KMS-11 (cell line): ENCODE measurements at regions not wholly inside any gene's neighbourhood (a gene's known extent, or its start where the extent isn't known, plus 50 kb on each side); places are given as distances from the start of the nearest gene placed in this dataset.

Source experiments
- H2AFZ ChIP-seq: fragments of 200-600 bp; sonication (generic); 2 replicates; pipeline ENCODE4 v1.6.1; 2016; ENCODE audit warnings: antibody characterized with exemption, mixed run types, low read depth
- H3K27ac ChIP-seq: fragments of 200-600 bp; sonication (generic); 2 replicates; pipeline ENCODE4 v1.6.1; 2016; ENCODE audit warnings: mild to moderate bottlenecking, mixed run types
- H3K27me3 ChIP-seq: fragments of 200-600 bp; sonication (generic); 2 replicates; pipeline ENCODE4 v1.6.1; 2017; ENCODE audit warnings: mild to moderate bottlenecking, low read depth, mixed run types, moderate library complexity; ENCODE audit not compliant: insufficient read depth
- H3K36me3 ChIP-seq: fragments of 200-600 bp; sonication (generic); 2 replicates; pipeline ENCODE4 v1.6.1; 2017; ENCODE audit warnings: mild to moderate bottlenecking, mixed run types; ENCODE audit not compliant: insufficient read depth
- H3K4me1 ChIP-seq: fragments of 200-600 bp; sonication (generic); 2 replicates; pipeline ENCODE4 v1.6.1; 2016; ENCODE audit warnings: mild to moderate bottlenecking, low read depth, mixed run types; ENCODE audit not compliant: poor library complexity, severe bottlenecking
- H3K4me2 ChIP-seq: fragments of 200-600 bp; sonication (generic); 2 replicates; pipeline ENCODE4 v1.7.0; 2016; ENCODE audit warnings: mild to moderate bottlenecking, mixed run types
- H3K4me3 ChIP-seq: fragments of 200-600 bp; sonication (generic); IDR thresholded peaks from 2 replicates; pipeline ENCODE4 v1.6.1; 2017; ENCODE audit warnings: low read depth, low read length, mixed read lengths; ENCODE audit not compliant: insufficient read depth
- H3K79me2 ChIP-seq: fragments of 200-600 bp; sonication (generic); 2 replicates; pipeline ENCODE4 v1.6.1; 2016; ENCODE audit warnings: low read depth, mixed run types; ENCODE audit not compliant: insufficient read depth
- H3K9ac ChIP-seq: fragments of 200-600 bp; sonication (generic); 2 replicates; pipeline ENCODE4 v1.6.1; 2016; ENCODE audit warnings: mild to moderate bottlenecking, mixed run types
- H4K20me1 ChIP-seq: fragments of 200-600 bp; sonication (generic); 2 replicates; pipeline ENCODE4 v1.6.1; 2016; ENCODE audit warnings: mild to moderate bottlenecking, mixed run types; ENCODE audit not compliant: insufficient read depth
- CTCF ChIP-seq: fragments of 200-600 bp; sonication (generic); conservative IDR thresholded peaks from 2 replicates; pipeline ENCODE4 v1.6.1; 2017; ENCODE audit warnings: low read depth, mild to moderate bottlenecking, antibody characterized with exemption, low read length, moderate library complexity, mixed read lengths

GRCh38 chr3:160129459-160130061 is 95.7 kb upstream of the C3orf80 start:
- H3K9ac ChIP-seq, result no peak overlapping the region
- H3K79me2 ChIP-seq, result no peaks in the 10 kb centered on the region
- no peak overlapping the region for H3K4me2 ChIP-seq
- H3K4me3 ChIP-seq, result no peak overlapping the region
- TF ChIP-seq CTCF, result no peak
- H2AFZ ChIP-seq, result no peak overlapping the region
- H3K27ac ChIP-seq, result no peak overlapping the region
- no peaks in the 10 kb centered on the region for H4K20me1 ChIP-seq
- no peaks in the 10 kb centered on the region for H3K4me1 ChIP-seq
- no peaks in the 10 kb centered on the region for H3K27me3 ChIP-seq
- no peaks in the 10 kb centered on the region for H3K36me3 ChIP-seq

DNA sequence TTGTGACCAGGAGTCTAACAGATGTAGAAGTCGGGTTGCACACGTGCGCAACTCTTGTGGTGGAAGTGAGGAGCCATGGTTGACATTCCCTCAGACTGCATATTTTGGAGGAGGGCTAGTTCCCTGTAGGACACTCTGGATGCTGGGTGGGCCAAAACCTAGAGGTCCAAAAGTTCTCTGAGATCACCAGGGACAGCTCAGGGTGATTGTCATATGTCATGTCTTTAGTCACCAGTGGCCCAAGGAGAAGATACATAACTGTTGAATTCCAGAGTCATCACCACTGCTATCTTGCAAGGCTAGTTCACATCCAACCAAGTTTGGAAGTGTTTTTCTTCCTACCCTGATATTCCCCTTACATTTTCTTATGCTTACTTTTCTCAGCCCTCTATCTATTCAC is 95.2 kb upstream of the C3orf80 start:
- H3K4me2 ChIP-seq, result no peak overlapping the region
- H3K36me3 ChIP-seq, result no peaks in the 10 kb centered on the region
- H3K27ac ChIP-seq, result no peak overlapping the region
- H4K20me1 ChIP-seq, result no peaks in the 10 kb centered on the region
- no peaks in the 10 kb centered on the region for H3K79me2 ChIP-seq
- H3K27me3 ChIP-seq, result no peaks in the 10 kb centered on the region
- no peak for TF ChIP-seq CTCF
- no peak overlapping the region for H3K9ac ChIP-seq
- H2AFZ ChIP-seq, result no peak overlapping the region
- no peaks in the 10 kb centered on the region for H3K4me1 ChIP-seq
- no peak overlapping the region for H3K4me3 ChIP-seq

GRCh38 chr3:160130950-160131349 is 94.3 kb upstream of the C3orf80 start:
- Histone ChIP-seq H4K20me1 (no peaks in the 10 kb centered on the region), H3K36me3 (no peaks in the 10 kb centered on the region), H3K4me2 (no peak overlapping the region), H3K9ac (no peak overlapping the region), H3K4me1 (no peaks in the 10 kb centered on the region), H3K79me2 (no peaks in the 10 kb centered on the region), H2AFZ (no peak overlapping the region), H3K4me3 (no peak overlapping the region), H3K27me3 (no peaks in the 10 kb centered on the region), H3K27ac (no peak overlapping the region)
- no peak for TF ChIP-seq CTCF

DNA sequence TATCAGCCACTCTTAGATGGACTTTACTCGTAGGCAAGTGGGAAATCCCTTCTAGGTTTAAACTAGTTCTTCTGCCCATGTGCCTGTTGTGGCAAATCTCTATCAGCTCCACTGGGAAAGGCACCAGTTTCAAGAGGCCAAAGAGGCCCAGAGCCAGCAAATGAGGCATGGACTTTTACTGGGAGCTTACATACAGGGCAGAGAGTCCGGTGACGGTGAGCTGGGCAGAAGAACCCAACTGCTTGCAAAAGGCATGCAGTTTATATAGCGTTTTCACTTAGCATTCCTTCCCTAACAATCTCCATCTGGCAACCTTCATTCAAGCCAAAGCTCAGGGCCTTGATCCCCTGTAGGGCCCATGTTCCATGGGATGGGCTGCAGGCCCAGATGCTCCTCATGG is 93.0 kb upstream of the C3orf80 start:
- no peak overlapping the region for H3K4me2 ChIP-seq
- H3K9ac ChIP-seq, result no peak overlapping the region
- H3K4me3 ChIP-seq, result no peak overlapping the region
- no peak overlapping the region for H2AFZ ChIP-seq
- H3K36me3 ChIP-seq, result no peaks in the 10 kb centered on the region
- no peak for TF ChIP-seq CTCF
- H4K20me1 ChIP-seq, result no peaks in the 10 kb centered on the region
- no peaks in the 10 kb centered on the region for H3K79me2 ChIP-seq
- H3K27me3 ChIP-seq, result no peaks in the 10 kb centered on the region
- no peaks in the 10 kb centered on the region for H3K4me1 ChIP-seq
- no peak overlapping the region for H3K27ac ChIP-seq

- no peak overlapping the region for H2AFZ ChIP-seq
Observed at GRCh38 chr3:160133757-160134156, 91.5 kb upstream of the C3orf80 start.

More at GRCh38 chr3:160133757-160134156, 91.5 kb upstream of the C3orf80 start:
- TF ChIP-seq CTCF, result no peak
- Histone ChIP-seq H3K9ac (no peak overlapping the region), H3K4me1 (no peaks in the 10 kb centered on the region), H4K20me1 (no peaks in the 10 kb centered on the region), H3K79me2 (no peaks in the 10 kb centered on the region), H3K27ac (no peak overlapping the region), H3K36me3 (no peaks in the 10 kb centered on the region), H3K4me2 (no peak overlapping the region), H3K4me3 (no peak overlapping the region), H3K27me3 (no peaks in the 10 kb centered on the region)
